Stimulated activated CD8-positive, alpha-beta memory T cell treated with anti-CD3 and anti-CD28 coated beads, Interleukin-7, amount 100 ng/mL, for 48 hours (primary cell): ENCODE measurements at regions not wholly inside any gene's neighbourhood (a gene's known extent, or its start where the extent isn't known, plus 50 kb on each side); places are given as distances from the start of the nearest gene placed in this dataset.
"Not testable (repeated sequence)": the region's sequence is repeated elsewhere in the genome, so short reads cannot be mapped to it uniquely, and the experiment has no call there.

Experiments
- DNase-seq, 2 donors: peaks; one replicate each; pipeline ENCODE4 v3.0.0-alpha.2; 2020; ENCODE audit warnings: low read depth in 1 of 2; ENCODE audit errors: extremely low read depth in 1 of 2

GRCh38 chr12:131587565-131587964, 123.3 kb upstream of the SFSWAP start:
- DNase-seq: no peak

GRCh38 chr12:131589221-131589897, 121.5 kb upstream of the SFSWAP start:
- no peak for DNase-seq

DNA sequence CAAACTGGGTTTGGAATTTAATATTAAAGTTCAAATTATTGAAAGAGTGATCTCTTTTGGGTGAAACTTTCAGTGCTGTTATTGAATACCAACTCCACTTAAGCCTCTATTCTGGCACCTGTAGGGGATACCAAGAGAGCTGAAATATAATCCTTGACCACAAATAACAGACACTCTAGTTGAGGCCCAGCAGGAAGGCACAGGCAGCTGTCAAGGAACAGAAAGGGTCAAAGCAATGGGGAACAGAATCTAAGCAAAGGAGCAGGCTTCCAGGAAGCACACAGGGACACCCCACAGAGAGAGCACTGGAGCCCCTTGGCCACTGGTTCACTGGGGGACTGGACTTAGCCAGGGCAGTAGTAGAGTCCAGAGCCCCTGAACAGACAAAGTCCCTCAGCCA, 120.9 kb upstream of the SFSWAP start:
- no peak for DNase-seq

DNA sequence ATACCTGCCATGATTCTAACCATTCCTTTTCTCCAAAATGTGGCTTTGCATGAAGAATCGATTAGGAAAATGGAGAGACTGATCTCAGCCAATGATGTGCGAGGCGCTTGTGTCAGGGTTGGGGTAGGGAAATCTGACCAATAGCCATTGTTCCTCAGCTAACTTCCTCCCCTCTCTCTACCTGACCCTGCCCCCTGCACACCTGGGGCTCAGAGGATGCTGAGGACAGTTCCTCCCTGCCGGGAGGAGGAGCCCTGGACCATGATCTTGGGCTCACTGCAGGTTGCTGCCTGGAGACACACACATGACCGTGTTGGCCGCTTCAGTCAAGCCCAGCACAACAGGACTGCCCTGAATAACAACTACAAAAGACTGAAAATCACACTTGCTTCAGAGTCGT, 119.8 kb upstream of the SFSWAP start:
- DNase-seq: no peak

- no peak for DNase-seq
Measured at GRCh38 chr12:131591714-131592709, 118.9 kb upstream of the SFSWAP start.

DNA sequence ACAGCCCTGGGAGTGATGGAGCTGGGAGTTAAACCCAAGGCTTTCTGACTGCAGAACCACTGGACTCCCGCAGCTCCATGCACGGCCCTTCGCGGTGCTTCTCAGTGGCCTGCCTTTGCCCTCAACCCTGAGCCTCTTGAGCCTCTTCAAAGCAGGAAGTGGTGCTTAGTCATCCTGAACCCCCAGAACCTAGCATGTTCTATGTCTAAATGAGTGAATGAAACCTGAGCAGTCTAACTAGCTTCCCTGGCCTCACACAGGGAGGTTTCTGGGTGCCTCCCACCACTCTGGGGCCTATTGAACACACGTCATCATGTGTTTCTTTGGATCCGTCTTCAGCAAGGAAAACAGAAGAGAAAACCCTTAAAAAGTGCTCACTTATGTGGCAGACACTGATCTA, 117.9 kb upstream of the SFSWAP start:
- DNase-seq: peak in 1 of 2 donors; percentile 47

DNA sequence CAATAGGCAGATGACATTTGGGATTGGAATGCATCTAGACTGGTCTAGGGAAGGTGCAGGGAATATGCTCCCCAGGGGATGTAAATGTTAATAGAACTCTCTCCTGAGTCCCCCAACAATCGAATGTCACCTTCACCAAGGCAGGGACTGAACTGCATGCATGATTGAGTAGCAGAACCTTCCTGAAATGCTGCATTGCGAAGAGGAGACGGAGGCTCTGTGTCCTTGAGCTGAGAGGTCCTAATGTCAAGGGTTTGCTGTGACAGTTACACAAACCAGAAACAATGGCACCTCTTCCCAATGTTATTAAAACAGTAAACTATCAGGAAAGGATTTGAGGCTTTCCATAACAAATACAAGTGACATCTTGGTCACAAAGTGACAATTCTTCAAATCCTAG, 117.5 kb upstream of the SFSWAP start:
- DNase-seq: no peak

- no peak for DNase-seq
Measured at GRCh38 chr12:131596115-131596514, 114.8 kb upstream of the SFSWAP start.

- DNase-seq: no peak
Measured at GRCh38 chr12:131597333-131597732, 113.6 kb upstream of the SFSWAP start.

DNA sequence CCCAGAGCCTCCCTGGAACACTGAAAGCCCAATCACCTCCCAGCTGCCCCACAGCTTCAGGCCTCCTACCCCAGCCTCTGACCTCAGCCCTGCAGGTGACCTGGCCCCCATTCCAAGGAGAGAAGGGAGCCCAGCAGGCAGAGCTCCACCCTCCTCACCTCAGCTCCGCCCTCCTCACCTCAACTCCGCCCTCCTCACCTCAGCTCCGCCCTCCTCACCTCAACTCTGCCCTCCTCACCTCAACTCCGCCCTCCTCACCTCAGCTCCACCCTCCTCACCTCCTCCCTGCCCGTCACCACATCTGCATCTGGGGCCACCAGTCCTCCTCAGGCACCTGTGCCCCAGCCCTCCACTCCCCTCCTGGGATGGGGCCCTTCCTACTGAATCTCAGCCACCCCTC, 112.2 kb upstream of the SFSWAP start:
- no peak for DNase-seq

- no peak for DNase-seq
Measured at GRCh38 chr12:131599190-131600159, 111.4 kb upstream of the SFSWAP start.

DNA sequence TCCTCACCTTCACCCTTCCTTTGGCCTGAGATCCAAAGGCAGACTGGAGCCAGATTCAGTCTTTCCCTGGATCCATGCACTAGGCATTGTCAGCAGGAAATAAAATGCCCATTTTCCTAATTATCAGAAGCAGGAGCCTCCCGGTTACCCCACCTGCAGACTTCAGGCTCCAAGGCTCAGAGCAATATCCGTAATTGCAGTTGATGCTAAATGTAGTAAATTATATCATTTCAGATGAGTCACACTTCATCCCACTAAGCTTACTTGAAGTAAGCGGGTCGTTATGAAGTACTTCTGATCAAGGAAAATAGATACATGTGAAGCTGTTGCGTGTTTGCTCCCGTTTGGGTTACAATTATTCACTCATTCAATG, 110.7 kb upstream of the SFSWAP start:
- no peak for DNase-seq

- not testable (repeated sequence) for DNase-seq
Measured at GRCh38 chr12:131601499-131601898, 109.4 kb upstream of the SFSWAP start.

DNA sequence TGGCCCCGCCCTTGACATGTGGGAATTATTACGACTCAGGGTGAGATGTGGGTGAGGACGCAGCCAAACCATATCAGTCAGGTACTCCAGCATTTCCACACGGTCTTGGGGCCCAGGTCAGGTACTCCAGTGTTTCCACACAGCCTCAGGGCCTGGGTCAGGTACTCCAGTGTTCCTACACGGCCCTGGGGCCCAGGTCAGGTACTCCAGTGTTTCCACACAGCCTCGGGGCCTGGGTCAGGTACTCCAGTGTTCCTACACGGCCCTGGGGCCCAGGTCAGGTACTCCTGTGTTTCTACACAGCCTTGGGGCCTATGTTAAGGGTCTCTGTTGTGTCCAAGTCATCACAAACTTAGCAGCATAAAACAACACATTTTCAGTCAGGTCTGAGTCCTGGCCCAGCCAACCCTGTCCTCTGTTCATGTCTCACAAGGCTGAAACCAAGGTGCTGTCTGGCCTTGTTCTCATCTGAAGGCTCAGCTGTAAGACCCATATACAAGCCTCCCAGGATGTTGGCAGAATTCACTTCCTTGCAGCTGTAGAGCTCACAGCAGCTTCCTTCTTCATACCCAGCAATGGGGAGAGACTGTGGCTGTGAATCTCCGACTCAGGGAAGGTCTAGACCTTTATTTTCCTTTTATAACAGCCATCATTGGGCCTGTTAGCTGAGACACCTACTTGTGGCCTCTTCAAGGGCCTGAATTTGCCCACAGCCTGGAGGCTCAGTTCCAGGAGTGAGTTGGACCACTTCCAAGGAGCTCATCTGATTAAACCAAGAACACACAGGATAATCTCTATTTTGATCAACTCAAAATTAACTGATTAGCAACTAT, 107.6 kb upstream of the SFSWAP start:
- DNase-seq: no peak

GRCh38 chr12:131603939-131604795, 106.7 kb upstream of the SFSWAP start:
- DNase-seq: no peak

- DNase-seq: no peak
Measured at GRCh38 chr12:131604859-131605258, 106.0 kb upstream of the SFSWAP start.

GRCh38 chr12:131605304-131605829, 105.5 kb upstream of the SFSWAP start:
- no peak for DNase-seq

- DNase-seq: no peak
Measured at GRCh38 chr12:131606218-131606901, 104.5 kb upstream of the SFSWAP start.
